MM.1S (cell line): ENCODE measurements at regions not wholly inside any gene's neighbourhood (a gene's known extent, or its start where the extent isn't known, plus 50 kb on each side); places are given as distances from the start of the nearest gene placed in this dataset.

Experiments
- CTCF ChIP-seq: fragments of 300-600 bp; sonication (generic); IDR thresholded peaks from 2 replicates; pipeline ENCODE4 v1.5.1; 2016; ENCODE audit warnings: antibody characterized with exemption, low read length, mixed read lengths
- EZH2 ChIP-seq: fragments of 300-600 bp; sonication (generic); optimal IDR thresholded peaks from 2 replicates; pipeline ENCODE3; 2017; ENCODE audit warnings: low read depth, mild to moderate bottlenecking, antibody characterized with exemption, low read length, mixed read lengths
- EZH2phosphoT487 ChIP-seq: fragments of 300-600 bp; sonication (generic); IDR thresholded peaks from 2 replicates; pipeline ENCODE4 v1.6.1; 2018; ENCODE audit warnings: antibody characterized with exemption, low read length

- TF ChIP-seq EZH2phosphoT487 (no peak), CTCF (no peak), EZH2 (no peak)
Observed at GRCh38 chr12:127310548-127310947, 956.4 kb upstream of the TMEM132C start.
